NCI-H128 (cell line): ENCODE measurements at regions not wholly inside any gene's neighbourhood (a gene's known extent, or its start where the extent isn't known, plus 50 kb on each side); places are given as distances from the start of the nearest gene placed in this dataset.
"Not testable (repeated sequence)": the region's sequence is repeated elsewhere in the genome, so short reads cannot be mapped to it uniquely, and the experiment has no call there.

Experiments
- DNase-seq: peaks from one replicate; lab custom pipeline; 2025; ENCODE audit not compliant: unreplicated experiment; lab: John Stamatoyannopoulos, UW

DNA sequence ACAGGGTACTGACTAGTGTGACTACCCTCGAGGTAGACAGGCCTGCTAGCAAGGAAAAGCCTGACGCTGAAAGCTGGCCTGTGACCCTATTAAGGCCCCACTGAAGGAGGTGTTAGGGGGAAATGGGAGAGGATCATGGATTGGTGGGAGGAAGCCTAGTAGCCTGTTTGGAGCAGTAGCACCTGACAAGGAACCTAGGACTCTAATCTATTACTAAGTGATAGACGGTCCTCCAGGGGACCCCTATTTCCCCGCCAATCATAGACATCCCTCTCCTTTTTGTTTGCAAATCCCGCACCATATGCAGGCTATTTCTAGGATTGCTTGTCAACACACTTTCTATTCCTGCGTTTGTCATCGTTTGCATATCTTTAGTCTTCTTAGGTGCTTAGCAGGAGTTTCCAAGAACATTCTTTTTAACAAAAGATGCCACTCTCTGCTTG, 1338.8 kb upstream of the MIR17HG start:
- DNase-seq = no peak

GRCh38 chr13:90014038-90014437, 1333.4 kb upstream of the MIR17HG start:
- no peak for DNase-seq

DNA sequence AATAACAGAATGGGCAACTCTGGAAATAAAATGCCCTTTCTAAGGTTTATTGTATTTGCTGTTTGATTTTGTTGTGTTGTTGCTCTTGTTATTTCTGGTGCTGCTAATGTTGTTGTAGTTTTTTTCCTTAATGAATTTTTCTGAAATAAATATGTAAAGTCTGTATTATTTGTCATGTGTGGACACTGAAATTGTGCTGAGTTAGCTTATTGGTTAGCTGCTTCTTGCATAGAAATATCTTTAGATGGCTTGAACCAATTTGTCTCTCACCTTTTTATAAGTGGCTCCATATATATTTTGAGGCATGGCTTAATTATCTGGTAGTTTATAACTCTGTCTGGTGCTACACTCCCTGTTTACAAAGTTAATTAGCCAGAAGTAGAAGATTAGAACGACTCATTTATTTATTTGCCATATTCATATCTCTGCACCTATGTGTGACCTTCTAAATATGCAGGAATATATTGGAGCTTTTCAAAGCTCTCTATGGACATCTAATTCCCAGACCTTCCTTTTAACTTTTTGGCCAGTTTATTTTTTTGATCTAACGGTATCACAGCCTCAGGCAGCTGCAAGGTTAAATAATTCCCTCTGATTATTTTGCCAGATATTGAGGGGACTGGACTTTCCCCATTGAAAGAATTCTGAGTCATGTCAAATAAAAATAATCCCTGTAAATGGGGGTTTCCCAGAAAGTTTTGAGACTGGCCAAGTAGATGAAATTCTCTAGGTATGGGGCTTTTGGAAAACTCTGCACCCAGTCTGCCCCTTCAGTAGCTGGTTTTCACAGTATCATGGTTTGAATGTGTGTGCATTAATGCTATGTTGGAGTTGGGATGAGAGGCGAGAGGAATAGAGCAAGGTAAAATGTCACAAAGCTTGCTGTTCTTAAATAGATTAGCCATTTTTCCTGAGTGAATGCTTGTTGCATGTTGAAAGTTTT, 1331.7 kb upstream of the MIR17HG start:
- no peak for DNase-seq

DNA sequence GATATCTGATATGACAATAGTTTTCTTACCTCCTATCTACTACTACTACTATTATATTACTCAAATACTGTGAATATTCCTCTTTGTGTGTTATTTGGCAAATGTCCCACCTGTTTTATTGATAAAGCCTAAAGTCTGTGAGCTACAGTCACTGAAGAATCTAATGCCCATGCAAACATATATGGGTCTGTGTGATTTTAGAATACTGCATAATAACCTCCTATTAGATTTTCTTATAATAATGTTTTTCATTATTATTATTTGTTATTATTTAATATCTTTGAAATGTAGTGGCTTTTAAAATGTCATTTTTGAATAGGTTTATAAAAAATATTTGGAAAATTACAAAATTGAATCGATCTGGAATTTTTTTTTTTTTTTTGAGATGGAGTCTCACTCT, 1330.8 kb upstream of the MIR17HG start:
- DNase-seq = no peak

DNA sequence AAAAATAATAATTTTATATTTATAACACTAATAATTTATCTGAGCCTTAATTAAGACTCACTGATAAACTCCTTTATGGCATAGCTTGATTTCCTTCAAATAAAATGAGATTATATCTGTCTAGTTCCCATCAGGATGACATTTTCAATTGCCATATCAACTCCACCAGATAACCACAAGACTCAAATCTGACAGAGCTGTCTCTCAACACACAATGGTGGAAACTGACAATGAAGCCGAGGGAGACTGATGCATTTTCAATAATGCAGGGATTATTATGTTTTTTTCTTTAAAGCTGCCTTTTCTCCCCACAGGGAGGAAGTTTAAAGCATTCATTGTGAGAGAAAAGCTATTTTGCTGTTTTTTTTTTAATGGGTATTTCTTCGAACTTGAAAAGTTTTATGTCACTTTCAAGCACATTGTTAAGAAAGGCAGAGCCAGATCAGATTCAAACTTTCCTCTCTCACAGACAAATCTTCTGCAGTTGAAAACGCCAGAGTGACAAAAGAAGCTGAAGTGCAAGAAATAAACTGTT, 1326.9 kb upstream of the MIR17HG start:
- no peak for DNase-seq

DNA sequence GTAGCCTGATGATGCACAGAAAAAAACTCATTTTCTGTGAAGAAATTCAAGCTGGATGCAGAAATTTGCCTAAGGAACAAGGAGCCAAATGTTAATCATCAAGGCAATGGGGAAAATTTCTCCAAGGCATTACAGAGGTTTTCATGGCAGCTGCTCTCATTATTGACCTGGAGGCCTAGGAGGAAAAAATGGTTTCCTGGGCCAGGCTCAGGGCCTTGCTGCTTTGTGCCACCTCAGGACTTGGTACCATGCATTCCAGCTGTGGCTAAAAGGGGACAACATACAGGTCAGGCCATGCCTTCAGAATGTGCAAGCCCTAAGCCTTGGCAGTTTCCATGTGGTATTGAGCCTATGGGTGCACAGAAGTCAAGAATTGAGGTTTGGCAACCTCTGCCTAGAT, 1320.1 kb upstream of the MIR17HG start:
- no peak for DNase-seq

GRCh38 chr13:90032313-90032712, 1315.2 kb upstream of the MIR17HG start:
- no peak for DNase-seq

GRCh38 chr13:90032841-90033493, 1314.5 kb upstream of the MIR17HG start:
- no peak for DNase-seq

DNA sequence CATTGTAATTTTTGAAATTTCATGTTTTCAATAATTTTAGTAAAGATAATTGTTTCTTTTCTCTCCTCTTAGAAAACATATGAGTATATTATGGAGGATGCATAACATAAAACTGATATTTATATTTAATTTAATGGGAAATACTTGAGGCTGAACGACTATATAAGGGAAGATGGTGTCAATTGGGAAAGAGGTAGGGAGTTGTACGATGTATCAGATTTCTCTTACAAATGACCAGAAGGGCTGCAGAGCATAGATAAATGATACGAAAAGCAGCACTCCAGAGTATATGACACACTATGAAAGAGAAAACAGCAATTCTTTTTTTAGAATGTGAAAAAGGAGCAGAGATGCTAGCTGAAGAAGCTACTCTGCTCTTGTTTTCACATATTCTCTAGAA, 1308.0 kb upstream of the MIR17HG start:
- DNase-seq = no peak

GRCh38 chr13:90047600-90047999, 1299.9 kb upstream of the MIR17HG start:
- no peak for DNase-seq

DNA sequence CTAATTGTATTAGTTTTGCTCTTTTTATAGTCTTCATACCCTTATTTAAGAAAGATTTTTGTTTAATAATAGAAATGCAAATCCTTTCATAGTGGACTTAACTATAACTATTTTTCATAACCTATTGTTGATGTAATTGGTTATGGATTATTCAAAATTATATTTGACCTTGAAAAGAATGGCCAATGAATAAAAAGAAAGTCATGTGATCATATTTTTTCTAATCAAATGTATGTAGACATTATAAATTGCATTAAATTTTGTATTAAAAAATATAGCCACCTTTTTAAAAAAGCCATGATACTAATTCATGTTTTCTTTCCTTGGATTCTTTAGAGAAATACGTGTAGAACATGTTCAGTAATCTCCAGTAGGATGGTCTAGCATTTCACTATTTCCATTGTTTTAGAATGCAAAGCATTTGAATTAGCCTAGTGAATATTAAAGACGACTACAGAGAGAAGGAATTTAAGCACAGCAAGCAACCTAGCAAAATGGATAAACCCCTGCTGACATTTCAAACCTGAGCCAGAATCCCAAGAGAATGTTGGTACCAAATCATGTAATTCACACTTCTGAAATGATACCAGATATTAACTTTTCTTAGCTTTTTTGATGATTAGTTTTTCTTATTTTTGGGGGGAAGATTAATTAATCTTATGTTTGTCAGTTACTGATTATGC, 1297.4 kb upstream of the MIR17HG start:
- DNase-seq = no peak

DNA sequence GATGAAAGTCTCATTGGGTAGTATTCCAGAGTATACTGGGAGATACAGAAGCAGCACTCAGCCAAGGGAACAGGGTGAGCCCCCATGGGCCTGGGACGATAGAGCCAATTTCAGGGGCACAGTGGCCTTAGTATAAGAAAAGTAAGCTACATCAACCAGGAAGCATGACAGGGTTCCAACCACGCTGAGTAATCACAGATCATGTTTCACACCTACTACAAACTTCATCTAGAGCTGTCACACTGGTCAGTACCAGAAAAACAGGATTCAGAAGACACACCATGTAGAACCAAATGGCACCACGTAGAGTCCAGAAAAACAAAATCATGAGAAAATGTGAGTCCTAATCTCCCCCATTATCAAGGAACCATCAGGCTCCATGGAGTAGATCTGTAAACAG, 1292.4 kb upstream of the MIR17HG start:
- DNase-seq = no peak

DNA sequence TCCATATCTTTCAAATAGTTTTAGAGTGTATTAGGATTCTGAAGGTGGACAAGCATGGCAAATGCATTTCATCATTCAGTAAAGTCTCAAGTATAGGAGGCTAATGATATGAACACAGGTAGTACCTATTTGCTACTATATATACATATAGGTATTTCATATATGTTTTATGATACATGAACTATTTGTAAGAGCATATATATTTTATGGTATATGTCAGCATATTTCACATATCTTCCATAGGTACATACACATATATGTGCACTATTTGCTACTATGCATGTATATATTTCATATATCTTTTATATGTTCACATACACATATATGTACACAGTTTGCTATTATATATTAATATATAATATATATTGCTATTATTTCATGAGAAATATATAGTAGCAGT, 1291.7 kb upstream of the MIR17HG start:
- DNase-seq = no peak

DNA sequence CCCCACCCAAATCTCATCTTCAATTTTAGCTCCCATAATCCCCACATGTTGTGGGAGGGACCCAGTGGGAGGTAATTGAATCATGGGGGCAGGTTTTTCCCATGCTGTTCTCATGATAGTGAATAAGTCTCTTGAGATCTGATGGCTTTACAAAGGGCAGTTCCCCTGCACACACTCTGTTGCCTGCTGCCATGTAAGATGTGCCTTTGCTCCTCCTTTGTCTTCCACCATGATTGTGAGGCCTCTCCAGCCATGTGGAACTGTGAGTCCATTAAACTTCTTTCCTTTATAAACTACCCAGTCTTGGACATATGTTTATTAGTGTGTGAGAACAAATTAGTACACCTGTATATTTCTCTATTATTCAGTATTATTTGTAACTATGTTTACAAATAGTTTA, 1283.3 kb upstream of the MIR17HG start:
- DNase-seq = not testable (repeated sequence)

GRCh38 chr13:90068658-90069057, 1278.8 kb upstream of the MIR17HG start:
- DNase-seq = no peak

GRCh38 chr13:90070362-90070761, 1277.1 kb upstream of the MIR17HG start:
- no peak for DNase-seq

- DNase-seq = no peak
Measured at GRCh38 chr13:90070837-90071525, 1276.5 kb upstream of the MIR17HG start.

GRCh38 chr13:90084684-90085290, 1262.7 kb upstream of the MIR17HG start:
- DNase-seq = no peak

DNA sequence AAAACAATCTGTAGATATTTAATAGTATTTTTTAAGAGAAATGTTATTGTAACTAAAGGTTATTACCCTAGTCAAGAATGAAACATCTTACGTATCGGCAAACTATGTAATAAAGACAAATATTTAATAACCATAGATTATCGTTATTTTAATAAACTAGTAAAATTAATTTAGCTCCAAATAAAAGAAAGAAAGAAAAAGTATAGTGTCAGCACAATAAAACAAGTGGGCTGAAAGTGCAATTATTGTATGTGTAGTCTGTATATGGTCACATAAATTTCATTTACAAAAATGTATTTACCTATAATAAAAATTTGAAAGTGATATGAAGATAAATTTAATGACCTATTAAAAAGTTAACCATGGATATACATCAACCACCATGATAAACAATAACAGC, 1258.4 kb upstream of the MIR17HG start:
- no peak for DNase-seq

DNA sequence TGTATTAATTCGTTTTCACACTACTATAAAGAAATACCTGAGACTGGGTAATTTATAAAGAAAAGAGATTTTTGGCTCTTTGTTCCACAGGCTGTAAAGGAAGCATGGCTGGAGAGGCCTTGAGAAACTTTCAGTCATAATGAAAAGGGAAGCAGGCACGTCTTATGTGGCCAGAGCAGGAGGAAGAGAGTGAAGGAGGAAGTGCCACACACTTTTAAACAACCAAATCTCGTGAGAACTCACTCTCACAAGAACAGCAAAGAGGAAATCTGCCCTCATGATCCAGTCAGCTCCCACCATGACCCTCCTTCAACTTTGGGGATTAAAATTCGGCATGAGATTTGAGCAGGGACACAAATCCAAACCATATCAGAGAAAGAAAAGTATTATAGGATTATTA, 1255.9 kb upstream of the MIR17HG start:
- DNase-seq = no peak

GRCh38 chr13:90094357-90094756, 1253.1 kb upstream of the MIR17HG start:
- no peak for DNase-seq
